ENCODE measurements at regions not wholly inside any gene's neighbourhood (a gene's known extent, or its start where the extent isn't known, plus 50 kb on each side); places are given as distances from the start of the nearest gene placed in this dataset.

DNA sequence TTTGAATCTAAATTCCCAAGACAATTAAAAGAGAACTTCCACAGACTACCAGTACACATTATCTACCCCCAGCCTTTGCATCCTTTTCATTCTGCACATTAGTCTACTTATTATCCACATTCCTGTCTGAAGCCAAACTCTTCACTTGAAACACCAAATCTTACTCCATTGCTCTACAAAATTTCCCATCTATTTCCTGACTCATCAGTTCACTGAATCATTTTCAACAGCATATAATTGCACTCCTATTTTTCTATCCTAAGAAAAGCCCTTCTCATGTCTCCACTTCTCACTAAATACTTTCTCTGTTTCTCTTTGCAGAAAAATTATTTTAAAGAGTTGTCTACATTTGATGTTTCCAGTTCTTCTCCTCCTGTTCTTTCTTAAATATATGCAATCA is 239.4 kb upstream of the FERMT1 start:
- no peak overlapping the region for H3K4me3 Mint-ChIP-seq (ENCODE audit: unreplicated experiment)
- TF ChIP-seq, protein P1, sequence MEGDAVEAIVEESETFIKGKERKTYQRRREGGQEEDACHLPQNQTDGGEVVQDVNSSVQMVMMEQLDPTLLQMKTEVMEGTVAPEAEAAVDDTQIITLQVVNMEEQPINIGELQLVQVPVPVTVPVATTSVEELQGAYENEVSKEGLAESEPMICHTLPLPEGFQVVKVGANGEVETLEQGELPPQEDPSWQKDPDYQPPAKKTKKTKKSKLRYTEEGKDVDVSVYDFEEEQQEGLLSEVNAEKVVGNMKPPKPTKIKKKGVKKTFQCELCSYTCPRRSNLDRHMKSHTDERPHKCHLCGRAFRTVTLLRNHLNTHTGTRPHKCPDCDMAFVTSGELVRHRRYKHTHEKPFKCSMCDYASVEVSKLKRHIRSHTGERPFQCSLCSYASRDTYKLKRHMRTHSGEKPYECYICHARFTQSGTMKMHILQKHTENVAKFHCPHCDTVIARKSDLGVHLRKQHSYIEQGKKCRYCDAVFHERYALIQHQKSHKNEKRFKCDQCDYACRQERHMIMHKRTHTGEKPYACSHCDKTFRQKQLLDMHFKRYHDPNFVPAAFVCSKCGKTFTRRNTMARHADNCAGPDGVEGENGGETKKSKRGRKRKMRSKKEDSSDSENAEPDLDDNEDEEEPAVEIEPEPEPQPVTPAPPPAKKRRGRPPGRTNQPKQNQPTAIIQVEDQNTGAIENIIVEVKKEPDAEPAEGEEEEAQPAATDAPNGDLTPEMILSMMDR (IDR thresholded peaks at IDR 0.05) = no peak
- H3K27ac Mint-ChIP-seq (ENCODE audit: unreplicated experiment) = no peak overlapping the region
- no peaks in the 10 kb centered on the region for H3K36me3 Mint-ChIP-seq (ENCODE audit: unreplicated experiment)
- no peaks in the 10 kb centered on the region for H3K9me3 Mint-ChIP-seq (ENCODE audit: unreplicated experiment)
- DNase-seq (ENCODE audit: extremely low spot score, unreplicated experiment) = no peak
- H3K4me1 Mint-ChIP-seq (ENCODE audit: unreplicated experiment) = no peaks in the 10 kb centered on the region
- no peaks in the 10 kb centered on the region for H3K27me3 Mint-ChIP-seq (ENCODE audit: unreplicated experiment)

- Mint-ChIP-seq H3K4me3 (ENCODE audit: unreplicated experiment) (no peak overlapping the region), H3K9me3 (ENCODE audit: unreplicated experiment) (no peaks in the 10 kb centered on the region), H3K27me3 (ENCODE audit: unreplicated experiment) (no peaks in the 10 kb centered on the region), H3K4me1 (ENCODE audit: unreplicated experiment) (no peaks in the 10 kb centered on the region), H3K36me3 (ENCODE audit: unreplicated experiment) (no peaks in the 10 kb centered on the region), H3K27ac (ENCODE audit: unreplicated experiment) (no peak overlapping the region)
- DNase-seq (ENCODE audit: extremely low spot score, unreplicated experiment) = no peak
- TF ChIP-seq, protein P1 (IDR thresholded peaks at IDR 0.05) = no peak
These were observed 237.9 kb upstream of the FERMT1 start for GRCh38 chr20:6360766-6361165.

DNA sequence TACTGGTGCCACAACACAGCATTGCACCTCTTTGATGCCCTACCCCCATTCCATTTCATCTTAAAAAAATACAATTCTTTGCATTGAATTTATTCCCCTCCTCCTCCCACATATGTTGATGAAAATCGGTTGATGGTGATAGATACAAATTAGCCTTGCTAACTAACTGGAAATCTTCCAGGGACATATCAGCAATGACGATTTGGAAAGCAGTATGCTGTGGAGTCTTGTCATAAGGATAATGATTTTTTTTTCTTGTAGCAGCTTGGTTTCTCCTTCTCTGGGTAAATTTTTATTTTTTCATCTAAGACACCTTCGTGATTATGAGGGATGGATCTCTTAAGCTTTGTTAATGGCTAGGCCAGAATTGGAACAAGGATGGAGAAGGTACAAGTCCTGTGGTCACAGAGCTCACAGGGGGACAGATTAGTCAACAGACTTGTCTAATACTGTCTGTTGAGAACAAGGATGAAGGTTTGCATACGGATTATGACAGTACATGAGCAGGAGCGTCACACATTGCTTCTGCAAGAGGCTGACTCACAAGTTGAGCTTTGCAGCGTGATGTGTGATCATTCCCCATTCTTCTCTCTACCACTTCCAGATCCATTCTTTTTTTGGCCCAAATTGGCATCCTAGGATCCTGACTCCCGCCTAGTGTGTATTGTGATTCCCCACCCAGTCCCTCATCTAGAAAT is 233.1 kb upstream of the FERMT1 start:
- Mint-ChIP-seq H3K4me1 (ENCODE audit: unreplicated experiment) (no peaks in the 10 kb centered on the region), H3K4me3 (ENCODE audit: unreplicated experiment) (no peak overlapping the region), H3K9me3 (ENCODE audit: unreplicated experiment) (no peaks in the 10 kb centered on the region), H3K27ac (ENCODE audit: unreplicated experiment) (no peak overlapping the region), H3K27me3 (ENCODE audit: unreplicated experiment) (peaks cover 2% of the 10 kb centered on the region), H3K36me3 (ENCODE audit: unreplicated experiment) (no peaks in the 10 kb centered on the region)
- TF ChIP-seq, protein P1 (IDR thresholded peaks at IDR 0.05) = no peak
- no peak for DNase-seq (ENCODE audit: extremely low spot score, unreplicated experiment)

DNA sequence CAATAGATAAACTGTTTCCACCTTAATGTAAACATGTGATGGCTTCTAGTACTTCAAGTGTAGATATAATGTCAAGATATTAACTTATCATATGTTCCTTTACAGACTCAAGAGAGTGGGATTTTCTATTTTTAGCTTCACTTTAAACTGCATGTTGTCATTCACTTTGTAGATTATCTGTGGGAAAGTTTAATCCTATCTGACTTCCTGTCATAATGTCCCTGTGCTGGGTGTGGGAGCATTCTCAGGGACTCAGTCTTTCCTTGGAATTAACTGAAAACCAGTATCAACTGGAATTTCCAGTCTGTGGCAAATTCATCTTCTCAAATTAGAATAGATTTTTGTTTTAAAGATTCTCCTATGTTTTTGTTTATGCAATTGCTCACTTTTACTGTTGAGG is 226.1 kb upstream of the FERMT1 start:
- H3K4me1 Mint-ChIP-seq (ENCODE audit: unreplicated experiment) = no peaks in the 10 kb centered on the region
- H3K36me3 Mint-ChIP-seq (ENCODE audit: unreplicated experiment) = no peaks in the 10 kb centered on the region
- H3K4me3 Mint-ChIP-seq (ENCODE audit: unreplicated experiment) = no peak overlapping the region
- peaks cover 3% of the 10 kb centered on the region for H3K9me3 Mint-ChIP-seq (ENCODE audit: unreplicated experiment)
- H3K27ac Mint-ChIP-seq (ENCODE audit: unreplicated experiment) = no peak overlapping the region
- no peak for DNase-seq (ENCODE audit: extremely low spot score, unreplicated experiment)
- TF ChIP-seq, protein P1 (IDR thresholded peaks at IDR 0.05) = no peak
- no peaks in the 10 kb centered on the region for H3K27me3 Mint-ChIP-seq (ENCODE audit: unreplicated experiment)

GRCh38 chr20:6347916-6348315 is 225.1 kb upstream of the FERMT1 start:
- TF ChIP-seq, protein P1 (IDR thresholded peaks at IDR 0.05) = no peak
- H3K36me3 Mint-ChIP-seq (ENCODE audit: unreplicated experiment) = no peaks in the 10 kb centered on the region
- H3K4me1 Mint-ChIP-seq (ENCODE audit: unreplicated experiment) = no peaks in the 10 kb centered on the region
- no peak overlapping the region for H3K4me3 Mint-ChIP-seq (ENCODE audit: unreplicated experiment)
- no peak overlapping the region for H3K27ac Mint-ChIP-seq (ENCODE audit: unreplicated experiment)
- no peaks in the 10 kb centered on the region for H3K27me3 Mint-ChIP-seq (ENCODE audit: unreplicated experiment)
- peaks cover 3% of the 10 kb centered on the region for H3K9me3 Mint-ChIP-seq (ENCODE audit: unreplicated experiment)
- DNase-seq (ENCODE audit: extremely low spot score, unreplicated experiment) = no peak
